ENCODE measurements at regions not wholly inside any gene's neighbourhood (a gene's known extent, or its start where the extent isn't known, plus 50 kb on each side); places are given as distances from the start of the nearest gene placed in this dataset.

DNA sequence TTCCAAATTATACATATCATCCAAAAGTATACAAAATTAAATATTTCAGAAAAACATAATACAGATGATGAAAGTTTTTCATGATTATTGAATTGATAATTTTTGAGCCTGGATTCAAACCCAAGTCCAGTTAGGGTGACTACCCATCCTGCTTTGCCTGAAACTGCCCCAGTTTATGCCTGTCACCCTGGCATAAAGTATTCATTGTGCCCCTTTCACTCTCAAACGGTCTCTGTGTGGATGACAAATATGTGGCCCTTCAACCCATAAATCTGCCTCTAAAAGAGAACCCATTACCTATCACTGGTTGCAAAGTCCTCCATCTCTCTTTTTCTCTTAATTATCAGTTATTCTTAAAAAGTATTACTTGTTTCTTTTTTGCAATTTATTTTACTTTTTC, 553.7 kb upstream of the JARID2 start:
- TF ChIP-seq, protein P1, sequence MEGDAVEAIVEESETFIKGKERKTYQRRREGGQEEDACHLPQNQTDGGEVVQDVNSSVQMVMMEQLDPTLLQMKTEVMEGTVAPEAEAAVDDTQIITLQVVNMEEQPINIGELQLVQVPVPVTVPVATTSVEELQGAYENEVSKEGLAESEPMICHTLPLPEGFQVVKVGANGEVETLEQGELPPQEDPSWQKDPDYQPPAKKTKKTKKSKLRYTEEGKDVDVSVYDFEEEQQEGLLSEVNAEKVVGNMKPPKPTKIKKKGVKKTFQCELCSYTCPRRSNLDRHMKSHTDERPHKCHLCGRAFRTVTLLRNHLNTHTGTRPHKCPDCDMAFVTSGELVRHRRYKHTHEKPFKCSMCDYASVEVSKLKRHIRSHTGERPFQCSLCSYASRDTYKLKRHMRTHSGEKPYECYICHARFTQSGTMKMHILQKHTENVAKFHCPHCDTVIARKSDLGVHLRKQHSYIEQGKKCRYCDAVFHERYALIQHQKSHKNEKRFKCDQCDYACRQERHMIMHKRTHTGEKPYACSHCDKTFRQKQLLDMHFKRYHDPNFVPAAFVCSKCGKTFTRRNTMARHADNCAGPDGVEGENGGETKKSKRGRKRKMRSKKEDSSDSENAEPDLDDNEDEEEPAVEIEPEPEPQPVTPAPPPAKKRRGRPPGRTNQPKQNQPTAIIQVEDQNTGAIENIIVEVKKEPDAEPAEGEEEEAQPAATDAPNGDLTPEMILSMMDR (IDR thresholded peaks at IDR 0.05; ENCODE audit: insufficient read depth, low read depth, low read length), result no peak
- TF ChIP-seq EZH2 (IDR thresholded peaks at IDR 0.05; ENCODE audit: insufficient read depth, low read length), result no peak
